LNCAP (cell line): ENCODE measurements at regions not wholly inside any gene's neighbourhood (a gene's known extent, or its start where the extent isn't known, plus 50 kb on each side); places are given as distances from the start of the nearest gene placed in this dataset.

Experiments used
- TF ChIP-seq, protein P1 (sequence below): fragments of 450-650 bp; IDR thresholded peaks from 2 replicates; pipeline ENCODE4 v1.5.1; 2017; ENCODE audit warnings: mild to moderate bottlenecking

DNA sequence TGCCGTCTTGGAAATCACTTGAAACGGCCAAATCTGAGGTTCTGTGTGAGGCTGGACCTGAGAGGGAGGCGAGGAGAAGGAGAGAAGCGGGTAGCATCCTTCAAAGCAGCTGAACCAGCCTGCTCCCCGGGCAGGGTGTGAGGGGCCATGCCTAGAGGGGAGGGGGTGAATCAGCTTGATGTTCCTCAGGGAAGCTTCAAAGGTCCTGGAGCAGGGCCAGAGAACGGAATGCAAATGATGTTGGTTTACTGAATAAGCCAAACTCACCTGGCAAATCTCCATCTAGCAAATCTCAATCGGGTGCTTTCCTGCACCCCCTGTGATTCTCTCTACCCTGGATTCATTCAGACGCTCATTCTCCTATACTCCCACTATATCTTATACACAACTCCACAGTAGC, 226.9 kb downstream of the WDR11 start:
- TF ChIP-seq, protein P1, sequence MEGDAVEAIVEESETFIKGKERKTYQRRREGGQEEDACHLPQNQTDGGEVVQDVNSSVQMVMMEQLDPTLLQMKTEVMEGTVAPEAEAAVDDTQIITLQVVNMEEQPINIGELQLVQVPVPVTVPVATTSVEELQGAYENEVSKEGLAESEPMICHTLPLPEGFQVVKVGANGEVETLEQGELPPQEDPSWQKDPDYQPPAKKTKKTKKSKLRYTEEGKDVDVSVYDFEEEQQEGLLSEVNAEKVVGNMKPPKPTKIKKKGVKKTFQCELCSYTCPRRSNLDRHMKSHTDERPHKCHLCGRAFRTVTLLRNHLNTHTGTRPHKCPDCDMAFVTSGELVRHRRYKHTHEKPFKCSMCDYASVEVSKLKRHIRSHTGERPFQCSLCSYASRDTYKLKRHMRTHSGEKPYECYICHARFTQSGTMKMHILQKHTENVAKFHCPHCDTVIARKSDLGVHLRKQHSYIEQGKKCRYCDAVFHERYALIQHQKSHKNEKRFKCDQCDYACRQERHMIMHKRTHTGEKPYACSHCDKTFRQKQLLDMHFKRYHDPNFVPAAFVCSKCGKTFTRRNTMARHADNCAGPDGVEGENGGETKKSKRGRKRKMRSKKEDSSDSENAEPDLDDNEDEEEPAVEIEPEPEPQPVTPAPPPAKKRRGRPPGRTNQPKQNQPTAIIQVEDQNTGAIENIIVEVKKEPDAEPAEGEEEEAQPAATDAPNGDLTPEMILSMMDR: no peak

- TF ChIP-seq, protein P1: no peak
Measured at GRCh38 chr10:121078672-121079102, 227.5 kb downstream of the WDR11 start.

GRCh38 chr10:121079226-121079625, 228.1 kb downstream of the WDR11 start:
- TF ChIP-seq, protein P1: no peak

DNA sequence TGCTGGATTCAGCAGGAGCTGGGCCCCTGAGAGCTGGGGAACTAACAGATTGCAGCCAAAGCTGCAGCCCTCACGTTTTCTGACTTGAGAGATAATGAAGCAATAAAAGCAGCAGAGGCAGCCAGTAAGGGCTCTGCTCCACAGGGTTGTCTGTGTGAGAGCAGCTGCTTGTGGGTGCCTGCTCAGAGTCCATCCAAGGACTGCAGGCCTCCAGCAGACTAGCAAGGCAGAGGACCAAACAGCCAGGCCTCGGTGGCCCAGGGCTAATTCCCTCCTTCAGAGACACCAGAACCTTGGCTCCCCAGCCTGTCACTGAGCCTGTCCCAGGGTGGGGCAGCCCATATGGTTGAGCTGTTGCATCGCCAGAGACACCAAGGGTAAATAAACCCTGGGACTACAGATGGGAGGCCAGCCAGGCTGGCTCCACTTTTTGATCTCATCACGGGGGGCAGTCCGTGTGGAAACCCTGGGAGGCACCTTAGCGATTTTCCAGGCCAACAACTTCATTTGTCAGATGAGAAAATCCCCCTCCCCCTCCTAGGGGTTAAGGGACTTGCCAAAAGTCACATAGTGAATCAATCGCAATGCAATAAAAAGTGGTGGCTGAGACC, 229.2 kb downstream of the WDR11 start:
- TF ChIP-seq, protein P1: no peak

DNA sequence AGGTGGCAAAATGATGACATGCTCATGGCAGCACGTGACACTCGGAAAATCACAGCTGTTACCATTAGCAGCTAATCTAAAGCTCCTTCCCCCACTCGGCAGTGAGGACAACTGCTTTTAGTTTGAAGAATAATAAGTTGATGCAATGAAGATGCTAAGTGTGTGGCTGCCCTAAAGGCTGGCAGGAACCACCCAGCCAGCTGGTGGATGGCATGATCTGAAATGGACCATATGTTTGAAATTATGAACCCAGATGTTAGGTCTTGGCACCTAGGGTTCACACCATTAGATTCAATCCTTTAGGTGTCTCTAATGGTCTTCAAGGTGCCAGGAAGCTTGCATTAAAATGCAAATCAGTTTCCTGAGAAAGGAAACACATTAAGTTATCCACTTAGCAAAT, 230.1 kb downstream of the WDR11 start:
- TF ChIP-seq, protein P1: no peak

DNA sequence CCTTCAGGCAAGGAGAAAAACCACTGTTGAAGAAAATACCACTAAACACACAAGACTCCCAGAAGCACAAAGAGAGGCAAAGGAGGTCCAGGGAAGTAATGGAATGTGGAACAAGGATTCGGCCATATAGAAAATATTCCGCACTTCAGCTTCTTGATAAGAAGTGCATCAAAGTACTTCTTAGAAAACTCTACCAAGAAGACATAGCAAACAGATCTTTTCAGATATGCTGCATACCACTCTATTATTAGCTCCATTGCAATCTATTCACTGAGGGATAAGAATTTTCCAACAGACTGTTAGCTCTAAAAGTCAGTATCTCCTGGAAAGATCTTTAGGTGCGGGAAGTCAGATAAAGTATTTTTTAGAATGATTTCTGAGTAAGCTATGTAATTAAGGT, 231.8 kb downstream of the WDR11 start:
- TF ChIP-seq, protein P1: no peak

GRCh38 chr10:121084016-121084674, 233.0 kb downstream of the WDR11 start:
- TF ChIP-seq, protein P1: no peak

DNA sequence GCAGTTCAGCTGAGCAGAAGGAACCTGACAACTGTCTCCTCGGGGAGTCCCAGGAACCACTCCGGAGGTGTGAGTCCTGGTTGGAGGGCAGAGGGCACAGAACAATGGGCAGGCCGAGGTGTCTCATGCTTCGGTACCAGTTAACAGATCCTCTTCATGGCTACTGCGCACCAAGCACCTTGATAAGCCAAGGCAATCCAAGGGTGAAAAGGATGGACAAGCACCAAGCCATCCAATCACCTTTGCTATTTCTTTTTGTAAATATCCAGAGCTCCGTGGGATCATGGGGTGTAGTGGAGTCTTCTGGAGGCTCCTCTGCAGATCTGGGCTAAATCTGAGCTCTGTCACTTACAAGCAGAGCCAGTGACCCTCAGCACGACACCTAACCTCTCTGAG, 233.5 kb downstream of the WDR11 start:
- TF ChIP-seq, protein P1: no peak
